NCI-H748 treated with DMSO at 0.1 percent for 48 hours (cell line): ENCODE measurements at regions not wholly inside any gene's neighbourhood (a gene's known extent, or its start where the extent isn't known, plus 50 kb on each side); places are given as distances from the start of the nearest gene placed in this dataset.

Source experiments
- DNase-seq: peaks from one replicate; lab custom pipeline; 2025; lab: John Stamatoyannopoulos, UW

GRCh38 chr6:139436957-139437348 lies 62.5 kb upstream of the CITED2 start:
- DNase-seq = no peak

- no peak for DNase-seq
Observed at GRCh38 chr6:139436200-139436956, 61.9 kb upstream of the CITED2 start.

- DNase-seq = no peak
Observed at GRCh38 chr6:139433631-139434419, 59.4 kb upstream of the CITED2 start.

- no peak for DNase-seq
Observed at GRCh38 chr6:139431602-139431956, 57.1 kb upstream of the CITED2 start.

- no peak for DNase-seq
Observed at GRCh38 chr6:139430899-139431601, 56.6 kb upstream of the CITED2 start.

GRCh38 chr6:139429580-139430145 lies 55.2 kb upstream of the CITED2 start:
- no peak for DNase-seq

- no peak for DNase-seq
Observed at GRCh38 chr6:139427199-139427598, 52.8 kb upstream of the CITED2 start.

GRCh38 chr6:139426795-139427194 lies 52.3 kb upstream of the CITED2 start:
- no peak for DNase-seq

GRCh38 chr6:139425780-139426179 lies 51.3 kb upstream of the CITED2 start:
- DNase-seq = no peak

- no peak for DNase-seq
Observed at GRCh38 chr6:139423971-139424667, 49.7 kb upstream of the CITED2 start.
